Lower leg skin (tissue), 3 donors: ENCODE measurements at regions not wholly inside any gene's neighbourhood (a gene's known extent, or its start where the extent isn't known, plus 50 kb on each side); places are given as distances from the start of the nearest gene placed in this dataset.

Experiments used
- POLR2A ChIP-seq, 2 donors: fragments of 450-650 bp; IDR thresholded peaks; one replicate each; pipeline ENCODE4 v1.6.1; 2016 to 2017; ENCODE audit warnings: antibody characterized with exemption in 2 of 2, mild to moderate bottlenecking in 1 of 2, moderate library complexity in 1 of 2
- TF ChIP-seq, protein P1 (sequence below), 3 donors: fragments of 450-650 bp; IDR thresholded peaks; one replicate each; pipeline ENCODE4 v1.5.1; 2016; ENCODE audit warnings: antibody characterized with exemption in 3 of 3, mild to moderate bottlenecking in 3 of 3, moderate library complexity in 2 of 3

DNA sequence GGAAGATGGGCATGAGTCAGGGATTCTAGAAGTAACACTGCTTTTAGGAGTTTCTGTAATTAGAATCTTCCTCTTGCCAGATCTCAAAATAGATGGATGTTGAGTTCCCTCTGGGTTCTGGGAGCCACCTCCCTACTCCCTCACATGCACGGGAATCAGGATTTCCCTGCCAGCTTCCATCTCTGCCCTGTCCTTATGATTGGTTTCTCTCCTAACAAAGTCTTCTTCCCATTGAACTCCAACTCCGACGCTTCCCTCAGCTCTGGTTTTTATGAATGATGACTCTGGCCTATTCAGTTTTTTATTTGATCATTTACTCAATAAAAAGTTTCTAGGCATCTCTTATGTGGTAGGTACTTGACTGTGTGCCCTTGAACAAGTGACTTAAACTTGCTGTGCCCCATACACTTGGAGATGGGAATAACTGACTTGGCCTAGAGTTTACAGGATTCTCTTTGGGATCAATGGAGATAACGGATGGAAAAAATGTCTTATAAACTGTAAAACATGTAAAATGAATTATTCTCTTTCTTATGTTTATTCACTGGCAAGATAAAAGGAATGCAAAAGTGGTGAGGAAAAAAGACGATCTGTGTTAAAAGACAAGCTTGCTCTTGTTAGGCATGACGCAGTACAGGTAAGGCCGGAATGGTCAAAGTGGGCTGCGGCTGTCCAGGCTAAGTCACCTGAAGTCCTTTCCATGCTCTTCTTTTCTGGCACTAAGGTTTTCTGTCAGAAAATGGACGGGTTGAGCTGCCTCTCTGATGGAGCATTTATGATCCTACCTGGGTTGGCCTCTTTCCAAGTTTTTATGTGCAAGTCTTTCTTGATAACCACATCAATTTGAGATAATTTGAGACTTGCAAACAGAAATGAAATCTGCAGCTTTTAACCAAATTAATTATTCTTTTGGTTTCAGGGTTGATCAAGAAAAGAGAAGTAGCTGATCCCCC lies 199.6 kb downstream of the MYCN start:
- TF ChIP-seq, protein P1, sequence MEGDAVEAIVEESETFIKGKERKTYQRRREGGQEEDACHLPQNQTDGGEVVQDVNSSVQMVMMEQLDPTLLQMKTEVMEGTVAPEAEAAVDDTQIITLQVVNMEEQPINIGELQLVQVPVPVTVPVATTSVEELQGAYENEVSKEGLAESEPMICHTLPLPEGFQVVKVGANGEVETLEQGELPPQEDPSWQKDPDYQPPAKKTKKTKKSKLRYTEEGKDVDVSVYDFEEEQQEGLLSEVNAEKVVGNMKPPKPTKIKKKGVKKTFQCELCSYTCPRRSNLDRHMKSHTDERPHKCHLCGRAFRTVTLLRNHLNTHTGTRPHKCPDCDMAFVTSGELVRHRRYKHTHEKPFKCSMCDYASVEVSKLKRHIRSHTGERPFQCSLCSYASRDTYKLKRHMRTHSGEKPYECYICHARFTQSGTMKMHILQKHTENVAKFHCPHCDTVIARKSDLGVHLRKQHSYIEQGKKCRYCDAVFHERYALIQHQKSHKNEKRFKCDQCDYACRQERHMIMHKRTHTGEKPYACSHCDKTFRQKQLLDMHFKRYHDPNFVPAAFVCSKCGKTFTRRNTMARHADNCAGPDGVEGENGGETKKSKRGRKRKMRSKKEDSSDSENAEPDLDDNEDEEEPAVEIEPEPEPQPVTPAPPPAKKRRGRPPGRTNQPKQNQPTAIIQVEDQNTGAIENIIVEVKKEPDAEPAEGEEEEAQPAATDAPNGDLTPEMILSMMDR (IDR thresholded peaks at IDR 0.05) = no peak
- TF ChIP-seq POLR2A (IDR thresholded peaks at IDR 0.05) = no peak
